ENCODE measurements at regions not wholly inside any gene's neighbourhood (a gene's known extent, or its start where the extent isn't known, plus 50 kb on each side); places are given as distances from the start of the nearest gene placed in this dataset.
"Not testable (repeated sequence)": the region's sequence is repeated elsewhere in the genome, so short reads cannot be mapped to it uniquely, and the experiment has no call there.

DNA sequence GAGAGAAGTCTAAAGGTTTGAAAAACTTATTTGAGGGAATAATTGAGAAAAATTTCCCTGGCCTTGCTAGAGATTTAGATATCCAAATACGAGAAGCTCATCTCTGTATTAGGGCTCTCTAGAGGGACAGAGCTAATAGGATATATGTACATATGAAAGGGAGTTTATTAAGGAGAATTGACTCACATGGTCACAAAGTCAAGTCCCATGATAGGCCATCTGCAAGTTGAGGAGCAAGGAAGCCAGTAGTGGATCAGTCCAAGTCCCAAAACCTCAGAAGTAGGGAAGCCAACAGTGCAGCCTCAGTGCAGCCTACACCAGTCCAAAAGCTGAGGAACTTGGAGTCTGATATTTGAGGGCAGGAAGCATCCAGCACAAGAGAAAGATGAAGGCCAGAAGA is 126.7 kb downstream of the PJA2 start:
- Mint-ChIP-seq H3K9me3 (peaks cover 15 to 53% (median 36%) of the 10 kb centered on the region in 9 donors), H3K36me3 (peaks cover 7 to 65% (median 45%) of the 10 kb centered on the region in 3 donors)
- H3K4me1 Mint-ChIP-seq, H3K27ac Mint-ChIP-seq, POLR2A ChIA-PET, H3K4me3 Mint-ChIP-seq, H3K27me3 Mint-ChIP-seq, DNase-seq, ATAC-seq: not testable (repeated sequence)

DNA sequence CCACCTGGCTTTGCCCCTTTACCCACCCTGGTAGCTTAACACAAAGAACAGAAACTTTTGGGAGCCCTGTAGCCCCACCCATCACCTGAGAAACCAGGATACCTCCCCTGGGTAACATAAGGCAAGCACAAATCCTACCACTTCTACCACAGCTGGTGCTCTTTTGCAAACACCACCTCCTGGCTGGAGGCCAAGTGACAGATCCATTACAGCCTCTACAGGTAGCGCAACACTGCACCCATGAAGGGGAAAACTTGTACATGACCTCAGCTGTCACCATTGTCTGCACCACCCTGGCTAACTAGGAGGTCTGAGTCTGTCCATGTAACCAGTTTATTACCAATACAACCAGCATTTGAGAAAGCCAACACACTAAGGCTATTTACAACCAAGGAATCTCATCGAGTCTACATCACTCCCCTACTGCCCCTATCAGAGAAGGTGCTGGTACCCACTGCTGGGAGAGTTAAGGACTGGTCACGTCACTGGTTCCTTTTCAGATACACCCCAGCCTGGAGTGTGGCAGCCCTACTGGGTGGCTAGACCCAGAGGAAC is 128.6 kb downstream of the PJA2 start:
- H3K4me3 Mint-ChIP-seq = no peak overlapping the region
- POLR2A ChIA-PET = no interaction called here
- H3K4me1 Mint-ChIP-seq = no peaks in the 10 kb centered on the region
- H3K27ac Mint-ChIP-seq = peak overlapping the region in 1 of 10 donors; percentile 29
- no peaks in the 10 kb centered on the region for H3K27me3 Mint-ChIP-seq
- H3K36me3 Mint-ChIP-seq = peaks cover 7 to 59% (median 43%) of the 10 kb centered on the region in 3 donors
- DNase-seq (no peak), ATAC-seq (no peak)
- H3K9me3 Mint-ChIP-seq = peaks cover 7 to 34% (median 24%) of the 10 kb centered on the region in 9 donors

DNA sequence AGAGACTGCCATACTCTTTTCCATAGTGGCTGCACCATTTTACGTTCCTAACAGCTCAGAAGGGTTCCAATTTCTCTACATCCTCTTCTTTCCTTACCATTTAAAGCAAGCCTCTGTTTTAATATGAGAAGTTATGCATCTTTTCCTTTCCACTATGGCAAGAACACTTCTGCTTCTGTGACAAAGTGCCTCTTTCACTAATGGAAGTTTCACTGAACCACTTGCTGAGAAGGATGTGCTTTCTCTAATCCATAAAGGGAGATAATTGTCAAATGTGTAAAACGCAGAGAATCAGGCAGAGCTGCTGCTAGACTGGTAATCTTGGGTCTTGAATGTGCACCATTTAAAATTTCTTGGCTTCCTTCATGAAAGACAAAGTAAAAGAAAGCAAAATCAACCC is 131.6 kb downstream of the PJA2 start:
- no peaks in the 10 kb centered on the region for H3K27me3 Mint-ChIP-seq
- H3K36me3 Mint-ChIP-seq = peaks cover 0 to 32% (median 15%) of the 10 kb centered on the region in 3 donors
- no peaks in the 10 kb centered on the region for H3K4me1 Mint-ChIP-seq
- POLR2A ChIA-PET = no interaction called here
- H3K27ac Mint-ChIP-seq = no peak overlapping the region
- no peak for ATAC-seq
- H3K4me3 Mint-ChIP-seq = no peak overlapping the region
- no peak for DNase-seq
- H3K9me3 Mint-ChIP-seq = peaks cover 0 to 10% (median 1%) of the 10 kb centered on the region in 9 donors

DNA sequence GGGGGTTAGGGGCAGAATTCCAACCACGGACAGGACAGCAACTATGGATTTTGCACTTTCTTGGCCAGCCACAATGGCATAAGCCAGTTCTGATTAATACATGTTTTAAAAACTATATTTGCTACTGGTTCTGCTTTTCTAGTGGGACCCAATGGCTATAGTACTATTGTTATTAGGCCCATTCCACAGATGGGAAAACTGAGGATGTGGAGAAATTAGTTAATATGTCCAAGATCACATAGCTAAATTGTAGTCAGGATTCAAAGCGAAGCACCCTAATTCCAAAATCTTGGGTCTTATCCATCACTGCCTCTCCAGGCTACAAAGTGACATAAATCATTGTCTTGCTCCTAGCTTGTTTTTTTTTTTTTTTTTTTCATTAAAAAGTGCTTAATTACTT is 133.9 kb downstream of the PJA2 start:
- POLR2A ChIA-PET = interaction anchor here (0.6 kb wide), 1 partner anchor 55 kb away, joined by 3 read pairs; no protein-coding TSS in a partner anchor
- no peaks in the 10 kb centered on the region for H3K27me3 Mint-ChIP-seq
- H3K4me3 Mint-ChIP-seq = no peak overlapping the region
- no peaks in the 10 kb centered on the region for H3K4me1 Mint-ChIP-seq
- H3K9me3 Mint-ChIP-seq = peaks cover 0 to 26% (median 8%) of the 10 kb centered on the region in 9 donors
- no peak overlapping the region for H3K27ac Mint-ChIP-seq
- peaks cover 0 to 41% (median 21%) of the 10 kb centered on the region in 3 donors for H3K36me3 Mint-ChIP-seq
- DNase-seq (no peak), ATAC-seq (no peak)

DNA sequence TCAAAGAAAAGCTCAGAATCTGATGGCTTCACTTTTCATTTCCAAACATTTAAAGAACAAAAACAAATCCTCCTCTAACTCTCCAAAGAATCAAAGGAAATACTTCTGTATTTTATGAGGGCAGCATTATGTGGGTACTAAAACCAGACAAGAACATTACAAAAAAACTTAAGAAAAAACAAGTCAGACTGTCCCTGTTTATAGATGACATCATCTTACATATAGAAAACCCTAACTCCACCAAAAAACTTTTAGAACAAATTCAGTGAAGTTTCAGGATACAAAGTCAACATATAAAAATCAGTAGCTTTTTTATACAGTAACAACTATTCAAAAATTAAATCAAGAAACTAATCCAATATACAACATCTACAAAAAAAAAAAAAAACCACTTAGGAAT is 136.2 kb downstream of the PJA2 start:
- POLR2A ChIA-PET = no interaction called here
- no peak for DNase-seq
- peaks cover 0 to 43% (median 33%) of the 10 kb centered on the region in 3 donors for H3K36me3 Mint-ChIP-seq
- H3K4me1 Mint-ChIP-seq = no peaks in the 10 kb centered on the region
- H3K27ac Mint-ChIP-seq = no peak overlapping the region
- no peak for ATAC-seq
- no peaks in the 10 kb centered on the region for H3K27me3 Mint-ChIP-seq
- no peak overlapping the region for H3K4me3 Mint-ChIP-seq
- H3K9me3 Mint-ChIP-seq = peaks cover 7 to 48% (median 22%) of the 10 kb centered on the region in 9 donors

DNA sequence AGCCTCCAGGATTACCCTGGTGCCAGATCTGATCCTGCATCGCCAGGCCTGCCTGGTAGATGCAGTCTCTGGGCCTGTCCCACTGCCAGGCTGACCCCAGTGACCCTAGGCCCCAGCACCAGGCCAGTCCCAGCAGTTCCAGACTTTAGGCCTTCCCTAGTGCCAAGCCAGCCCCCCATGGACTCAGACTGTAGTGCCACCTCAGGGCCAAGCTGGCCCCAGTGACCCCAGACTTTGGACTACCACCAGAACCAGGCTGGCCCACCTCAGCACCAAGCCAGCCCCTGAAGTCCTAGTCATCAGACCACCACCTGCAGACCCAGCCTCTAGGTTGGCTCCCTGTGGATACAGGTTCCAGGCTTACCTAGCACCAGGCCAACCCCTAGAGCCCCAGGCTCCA is 142.5 kb downstream of the PJA2 start:
- H3K4me1 Mint-ChIP-seq = no peaks in the 10 kb centered on the region
- H3K4me3 Mint-ChIP-seq = no peak overlapping the region
- no peak overlapping the region for H3K27ac Mint-ChIP-seq
- no peak for DNase-seq
- POLR2A ChIA-PET = no interaction called here
- no peaks in the 10 kb centered on the region for H3K27me3 Mint-ChIP-seq
- peaks cover 7 to 53% (median 22%) of the 10 kb centered on the region in 9 donors for H3K9me3 Mint-ChIP-seq
- ATAC-seq = no peak
- peaks cover 0 to 34% (median 26%) of the 10 kb centered on the region in 3 donors for H3K36me3 Mint-ChIP-seq

DNA sequence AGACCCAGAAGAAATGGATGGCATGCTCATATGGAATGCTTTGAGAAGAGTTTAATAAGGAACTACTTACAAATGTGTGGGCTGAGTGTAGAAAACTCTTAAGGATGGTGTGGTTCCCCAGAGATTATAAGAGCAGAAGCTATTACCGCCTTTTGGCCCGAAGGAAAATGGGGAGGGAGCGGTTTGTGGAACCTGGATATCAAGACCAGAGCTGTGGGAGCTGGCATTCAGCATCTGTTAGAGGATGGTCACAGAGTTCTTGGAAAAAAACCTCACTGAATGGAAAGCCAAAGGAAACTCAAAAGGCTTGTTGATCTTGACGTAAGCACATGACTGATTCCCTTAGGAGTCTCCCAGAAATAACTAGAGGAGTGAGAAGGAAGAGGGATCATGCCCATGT is 151.0 kb downstream of the PJA2 start:
- Mint-ChIP-seq H3K36me3 (peaks cover 2 to 12% (median 7%) of the 10 kb centered on the region in 3 donors), H3K27me3 (no peaks in the 10 kb centered on the region), H3K4me1 (peaks cover 0 to 3% (median 0%) of the 10 kb centered on the region in 4 donors), H3K27ac (no peak overlapping the region), H3K9me3 (peaks cover 0 to 12% (median 0%) of the 10 kb centered on the region in 9 donors), H3K4me3 (no peak overlapping the region)
- no peak for DNase-seq
- ATAC-seq = no peak
- POLR2A ChIA-PET = no interaction called here

DNA sequence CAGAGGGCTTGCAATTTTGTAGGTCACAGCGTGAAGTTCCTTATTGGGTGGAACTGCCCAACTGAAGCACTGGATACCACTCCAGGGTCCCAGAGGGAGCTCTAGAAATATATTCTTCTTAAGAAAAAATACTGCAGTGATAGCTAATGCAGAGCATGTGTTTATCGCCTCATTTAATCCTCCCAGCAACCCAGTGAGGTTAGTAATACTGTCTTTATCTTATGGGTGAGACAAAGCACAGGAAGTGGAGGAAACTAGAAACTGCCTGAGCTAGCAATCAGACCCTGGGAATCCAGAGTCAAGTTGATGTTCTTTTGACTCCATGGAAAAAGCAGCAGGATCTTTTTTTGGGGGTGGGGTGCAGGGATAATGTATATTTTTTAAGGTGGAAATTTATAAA is 153.3 kb downstream of the PJA2 start:
- peaks cover 0 to 12% (median 0%) of the 10 kb centered on the region in 9 donors for H3K9me3 Mint-ChIP-seq
- no peak for ATAC-seq
- peaks cover 0 to 3% (median 0%) of the 10 kb centered on the region in 4 donors for H3K4me1 Mint-ChIP-seq

DNA sequence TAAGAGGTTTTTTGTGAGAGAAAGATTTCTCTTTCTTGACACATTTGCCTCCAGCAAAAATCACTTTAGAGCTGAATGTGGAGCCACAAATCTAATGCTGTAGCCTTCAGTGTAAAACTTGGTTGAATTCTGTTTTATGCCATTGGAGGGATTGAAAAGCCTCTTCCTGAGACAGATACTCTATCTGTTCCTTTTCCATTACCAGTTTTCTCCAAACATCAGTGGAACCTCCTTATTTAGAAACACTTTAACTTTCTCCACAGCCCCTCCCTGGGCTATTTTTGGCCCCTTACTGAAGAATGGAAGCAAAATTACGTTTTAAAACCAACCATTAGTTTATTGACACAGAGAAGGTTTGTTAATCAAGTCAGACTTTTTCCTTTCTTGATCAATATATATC is 155.3 kb downstream of the PJA2 start:
- Mint-ChIP-seq H3K27me3 (peaks cover 0 to 3% (median 0%) of the 10 kb centered on the region in 5 donors), H3K4me3 (no peak overlapping the region), H3K4me1 (peaks cover 0 to 5% (median 0%) of the 10 kb centered on the region in 4 donors), H3K36me3 (peaks cover 8 to 12% (median 10%) of the 10 kb centered on the region in 3 donors), H3K27ac (no peak overlapping the region), H3K9me3 (peaks cover 0 to 12% (median 0%) of the 10 kb centered on the region in 9 donors)
- ATAC-seq = no peak
- POLR2A ChIA-PET = no interaction called here
- no peak for DNase-seq

More for the DNA sequence above, 153.3 kb downstream of the PJA2 start:
- Mint-ChIP-seq H3K36me3 (peaks cover 2 to 12% (median 7%) of the 10 kb centered on the region in 3 donors), H3K27me3 (no peaks in the 10 kb centered on the region), H3K27ac (no peak overlapping the region), H3K4me3 (no peak overlapping the region)
- no peak for DNase-seq
- POLR2A ChIA-PET = no interaction called here

DNA sequence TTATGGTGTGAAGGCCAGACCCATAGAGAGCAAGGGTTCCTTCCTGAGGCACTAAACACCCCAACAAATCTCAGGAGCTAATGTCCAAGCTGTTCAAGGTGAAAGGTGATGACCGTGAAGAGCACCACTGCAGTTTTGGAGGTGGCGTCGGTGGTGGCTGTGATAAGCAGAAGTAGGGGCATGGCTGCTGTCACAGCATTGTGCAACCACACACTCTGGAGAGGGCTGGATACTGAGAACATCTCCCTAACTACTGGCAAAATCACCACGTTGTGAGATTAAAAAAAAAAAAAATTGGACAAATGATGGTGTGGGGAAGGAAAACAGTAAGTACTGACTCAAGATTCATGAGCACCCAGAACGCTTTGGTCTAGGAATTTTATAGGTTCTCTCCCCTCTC is 156.5 kb downstream of the PJA2 start:
- H3K4me3 Mint-ChIP-seq = no peak overlapping the region

DNA sequence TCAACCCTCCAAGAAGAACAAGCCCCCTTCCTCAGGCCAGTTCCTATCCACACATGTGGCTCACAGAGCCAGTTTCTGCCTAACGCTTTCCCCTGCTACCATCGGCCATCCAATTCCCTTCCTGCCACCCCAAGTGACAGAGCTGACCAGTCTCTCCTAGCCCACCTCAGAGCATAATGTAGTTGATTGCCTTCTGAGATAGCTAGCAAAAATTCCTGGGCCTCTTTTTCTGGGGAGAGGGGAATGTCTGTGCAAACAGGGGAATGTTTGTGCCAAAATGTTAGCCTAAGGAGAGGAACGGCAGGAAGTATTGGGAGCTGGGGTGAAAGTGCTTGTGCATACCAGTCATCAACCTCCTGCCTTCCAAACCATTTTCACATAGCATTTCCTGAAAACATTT is 157.0 kb downstream of the PJA2 start:
- peaks cover 0 to 2% (median 0%) of the 10 kb centered on the region in 4 donors for H3K4me1 Mint-ChIP-seq
- H3K4me3 Mint-ChIP-seq = no peak overlapping the region
- DNase-seq = no peak
- no peak overlapping the region for H3K27ac Mint-ChIP-seq
- peaks cover 2 to 7% (median 6%) of the 10 kb centered on the region in 3 donors for H3K36me3 Mint-ChIP-seq
- H3K27me3 Mint-ChIP-seq = peaks cover 0 to 5% (median 0%) of the 10 kb centered on the region in 5 donors
- ATAC-seq = no peak
- POLR2A ChIA-PET = no interaction called here
- H3K9me3 Mint-ChIP-seq = peaks cover 0 to 10% (median 2%) of the 10 kb centered on the region in 9 donors

More for the DNA sequence above, 156.5 kb downstream of the PJA2 start:
- Mint-ChIP-seq H3K36me3 (peaks cover 5 to 8% (median 7%) of the 10 kb centered on the region in 3 donors), H3K4me1 (peaks cover 0 to 2% (median 0%) of the 10 kb centered on the region in 4 donors), H3K27me3 (peaks cover 0 to 5% (median 0%) of the 10 kb centered on the region in 5 donors), H3K9me3 (peaks cover 0 to 8% (median 4%) of the 10 kb centered on the region in 9 donors), H3K27ac (no peak overlapping the region)
- DNase-seq = no peak
- no peak for ATAC-seq
- POLR2A ChIA-PET = no interaction called here

DNA sequence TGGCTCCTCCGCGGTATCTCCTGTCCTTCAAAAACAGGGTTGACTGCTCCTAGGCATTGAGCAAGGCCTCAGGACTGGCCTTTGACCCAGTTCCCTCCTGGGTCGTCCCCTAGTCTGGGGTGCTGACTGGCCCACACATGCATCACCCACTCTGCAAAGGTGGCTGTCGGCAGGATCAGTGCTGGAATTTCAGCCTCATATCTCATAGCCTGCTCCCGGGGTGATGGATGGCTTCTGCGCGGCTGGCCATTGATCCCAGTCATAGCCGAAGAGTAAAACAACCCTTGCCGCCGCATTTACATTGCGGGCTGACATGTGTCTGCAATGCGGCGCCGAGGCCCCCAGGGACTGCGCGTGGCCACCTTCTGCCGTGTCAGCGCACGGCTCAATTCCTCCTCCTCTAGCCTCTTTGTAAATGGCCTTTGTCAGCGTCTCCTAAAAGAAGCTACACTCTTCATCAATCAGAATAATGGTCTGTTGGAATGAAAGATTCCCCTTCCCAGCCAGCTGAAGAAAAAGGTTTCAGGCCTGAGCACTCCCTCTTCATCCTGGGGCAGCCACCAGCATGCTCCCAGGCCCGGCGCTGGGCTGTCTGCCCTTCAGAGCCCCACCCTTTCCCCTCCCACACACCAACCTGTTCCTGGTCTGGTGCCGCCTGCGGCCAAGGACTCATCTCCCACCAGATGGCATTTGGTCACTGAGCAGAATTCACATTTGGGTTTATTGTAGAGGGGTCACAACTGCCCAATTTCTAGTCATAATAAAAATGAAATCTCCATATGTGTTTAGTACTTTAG is 159.0 kb downstream of the PJA2 start:
- Mint-ChIP-seq H3K36me3 (peaks cover 9 to 20% (median 18%) of the 10 kb centered on the region in 3 donors), H3K27ac (no peak overlapping the region), H3K9me3 (peaks cover 5 to 29% (median 19%) of the 10 kb centered on the region in 9 donors), H3K4me3 (no peak overlapping the region), H3K4me1 (peaks cover 0 to 2% (median 0%) of the 10 kb centered on the region in 4 donors), H3K27me3 (peaks cover 0 to 17% (median 2%) of the 10 kb centered on the region in 5 donors)
- POLR2A ChIA-PET = no interaction called here
- DNase-seq = no peak
- ATAC-seq = no peak

DNA sequence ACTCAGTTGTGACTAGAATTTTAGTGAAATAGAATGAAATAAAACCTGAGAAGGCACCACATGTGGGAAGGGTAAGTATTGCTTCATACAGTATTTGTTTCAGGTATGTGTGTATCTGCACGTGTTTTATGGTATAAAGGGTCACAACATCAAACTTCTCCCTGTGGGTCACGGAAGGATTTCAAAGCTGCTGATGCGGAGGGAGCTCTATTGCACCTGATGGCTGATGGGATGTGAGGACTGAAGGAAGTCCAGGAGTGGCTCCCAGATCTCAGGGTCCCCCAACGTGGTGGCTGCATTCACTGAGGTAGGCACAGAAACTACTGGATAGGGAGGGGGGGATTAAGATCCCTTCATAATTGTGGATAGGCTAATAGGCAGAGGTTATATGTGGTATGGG is 159.7 kb downstream of the PJA2 start:
- POLR2A ChIA-PET = no interaction called here
- peaks cover 0 to 18% (median 2%) of the 10 kb centered on the region in 5 donors for H3K27me3 Mint-ChIP-seq
- H3K27ac Mint-ChIP-seq = no peak overlapping the region
- H3K36me3 Mint-ChIP-seq = peaks cover 9 to 22% (median 20%) of the 10 kb centered on the region in 3 donors
- peaks cover 5 to 33% (median 19%) of the 10 kb centered on the region in 9 donors for H3K9me3 Mint-ChIP-seq
- H3K4me3 Mint-ChIP-seq = no peak overlapping the region
- DNase-seq (no peak), ATAC-seq (no peak)
- H3K4me1 Mint-ChIP-seq = peaks cover 0 to 2% (median 0%) of the 10 kb centered on the region in 4 donors

Data from naive thymus-derived CD8-positive, alpha-beta T cell (primary cell).